NCI-H146 (cell line): ENCODE measurements at regions not wholly inside any gene's neighbourhood (a gene's known extent, or its start where the extent isn't known, plus 50 kb on each side); places are given as distances from the start of the nearest gene placed in this dataset.

Source experiments
- DNase-seq: peaks from one replicate; lab custom pipeline; 2025; lab: John Stamatoyannopoulos, UW

DNA sequence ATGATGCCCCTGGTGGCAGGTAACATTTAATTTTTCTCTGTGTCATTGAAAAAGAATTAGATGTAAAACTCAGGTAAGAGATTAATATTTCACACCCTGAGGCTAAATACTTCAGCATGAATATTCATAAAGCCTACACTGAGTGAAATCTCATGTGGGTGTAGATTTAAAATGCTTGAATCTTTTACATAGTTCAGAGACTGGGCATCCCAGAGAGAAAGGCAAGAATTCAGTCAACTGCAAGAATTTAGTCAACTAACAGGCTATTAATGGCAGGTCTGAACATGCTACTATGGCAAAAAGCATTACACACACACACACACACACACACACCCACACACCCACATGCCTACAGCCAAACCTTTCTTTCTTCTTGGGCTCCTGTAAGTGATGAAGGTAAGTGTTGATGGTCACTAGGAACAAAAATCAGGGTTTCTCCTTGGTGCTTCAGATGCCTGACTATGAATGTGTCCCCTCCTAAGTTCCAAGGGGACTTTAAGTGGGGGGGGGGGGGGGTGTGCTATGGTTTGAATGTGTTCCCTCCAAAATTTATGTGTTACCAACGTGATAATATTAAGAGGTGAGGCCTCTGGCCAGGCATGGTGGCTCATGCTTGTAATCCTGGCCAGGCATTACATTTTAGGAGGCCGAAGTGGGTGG, 63.7 kb upstream of the PSMD7 start:
- DNase-seq, result no peak

DNA sequence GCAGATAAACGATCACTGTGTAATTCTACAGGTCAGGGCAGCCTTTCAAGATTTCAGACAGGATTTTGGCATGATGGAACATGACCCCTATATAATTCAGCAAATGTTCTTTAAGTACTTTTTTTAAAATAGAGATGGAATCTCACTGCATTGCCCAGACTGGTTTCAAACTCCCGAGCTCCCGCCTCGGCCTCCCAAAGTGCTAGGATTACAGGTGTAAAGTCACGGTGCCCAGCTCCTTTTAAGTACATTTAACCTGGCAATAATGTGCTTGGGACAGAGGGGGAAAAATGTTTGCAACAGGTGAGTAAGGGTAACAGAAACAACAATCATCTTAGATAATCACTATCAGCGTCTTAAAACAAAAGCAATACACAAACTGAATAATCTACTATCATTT, 66.5 kb upstream of the PSMD7 start:
- DNase-seq, result no peak

DNA sequence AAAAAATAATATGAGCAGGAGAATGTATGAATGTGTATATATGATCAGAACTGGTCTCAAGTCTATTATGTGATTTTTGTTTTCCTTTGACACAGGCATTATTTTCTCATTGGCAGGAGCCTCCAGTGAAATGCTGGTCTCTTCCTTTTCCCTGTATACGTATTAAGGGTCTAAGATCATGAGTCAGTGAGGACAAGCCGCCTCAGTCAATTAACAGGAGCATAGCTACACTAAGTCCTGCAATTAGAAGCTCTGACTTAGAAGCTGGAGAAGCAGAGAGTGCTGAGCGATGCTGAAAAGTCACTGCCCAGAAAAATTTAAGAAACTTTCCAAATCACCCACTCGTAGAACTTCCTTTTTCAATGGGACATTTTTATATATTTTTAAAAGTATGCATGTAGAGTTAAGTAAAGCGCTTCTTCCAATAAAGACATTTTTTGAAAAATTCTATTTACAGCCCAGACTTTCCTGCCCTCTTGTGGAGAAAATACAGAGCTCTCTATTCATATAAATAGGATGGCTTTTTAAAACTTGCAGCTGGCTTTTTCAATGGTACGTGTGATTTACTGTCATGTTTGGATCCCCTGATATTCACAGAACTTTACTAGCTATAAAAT, 70.2 kb upstream of the PSMD7 start:
- peak; percentile 26 for DNase-seq

DNA sequence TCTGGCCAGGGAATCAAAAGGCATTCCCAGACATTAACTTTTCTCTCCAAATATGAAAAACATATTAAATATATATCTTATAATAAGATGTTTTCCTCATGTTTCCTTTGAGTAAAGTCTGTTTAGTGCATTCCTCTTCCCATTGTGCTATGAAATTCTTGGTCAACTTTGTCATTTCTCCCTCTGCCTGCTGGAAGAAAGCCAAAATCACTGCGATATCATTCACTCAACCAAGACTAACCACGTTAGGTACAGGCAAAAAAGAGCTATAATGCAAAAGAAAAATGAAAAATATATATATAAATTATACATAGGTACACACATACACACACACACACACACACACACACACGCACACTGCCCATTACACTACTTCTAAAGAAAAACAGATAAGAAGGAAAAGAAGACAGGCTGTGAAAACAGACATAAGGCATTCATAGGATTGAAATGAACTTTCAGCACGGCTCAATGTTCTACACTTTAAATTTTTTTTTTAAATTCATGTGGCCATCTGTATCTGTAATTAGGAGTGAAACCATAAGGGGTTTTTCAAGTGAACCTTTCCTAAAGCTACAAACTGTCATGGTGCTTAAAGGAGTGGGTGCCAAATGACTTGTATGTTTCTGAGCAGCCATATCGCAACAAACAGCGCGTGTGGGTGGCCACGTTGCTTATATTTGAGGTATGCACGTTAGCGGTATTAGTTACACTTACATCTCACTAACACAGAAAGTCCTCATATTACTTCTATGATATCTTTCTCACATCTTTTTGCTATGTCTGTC, 71.6 kb upstream of the PSMD7 start:
- no peak for DNase-seq

DNA sequence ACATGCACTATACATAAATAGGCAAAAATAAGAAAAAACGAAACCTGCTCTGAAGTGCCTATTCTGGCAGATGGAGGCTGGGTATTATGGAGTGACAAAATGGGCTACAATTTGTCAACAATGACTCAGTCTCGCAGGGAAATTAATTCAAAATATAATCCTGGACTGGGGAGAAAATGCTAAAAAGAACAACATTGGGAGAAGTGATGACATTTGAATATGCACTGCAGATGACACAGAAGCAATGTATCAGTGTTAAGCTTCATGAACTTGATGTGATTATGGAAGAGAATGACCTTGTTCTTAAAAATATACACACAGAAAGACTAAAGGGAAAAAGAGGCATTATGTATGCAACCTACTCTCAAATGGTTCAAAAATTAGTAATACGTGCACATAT, 74.8 kb upstream of the PSMD7 start:
- DNase-seq, result no peak

DNA sequence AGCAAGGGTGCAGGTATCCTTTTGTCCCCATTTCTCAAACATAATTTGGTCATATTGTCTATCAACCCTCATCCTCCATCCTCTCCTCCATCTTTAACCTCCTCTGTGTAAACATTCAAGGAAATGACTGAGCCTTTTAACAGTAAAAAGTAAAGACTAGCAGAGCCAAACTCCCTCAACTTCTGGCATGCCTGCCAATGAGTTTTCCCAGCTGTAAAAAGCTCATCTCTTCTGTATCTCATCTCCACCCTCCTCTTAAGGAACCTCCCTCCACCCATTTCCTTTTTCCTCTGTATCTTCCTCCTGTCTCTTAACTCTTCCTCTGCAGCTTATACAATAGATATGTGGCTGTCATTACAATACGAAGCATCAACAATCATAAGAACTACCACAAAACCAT, 76.9 kb upstream of the PSMD7 start:
- no peak for DNase-seq

GRCh38 chr16:74218871-74219270, 77.7 kb upstream of the PSMD7 start:
- DNase-seq, result no peak

DNA sequence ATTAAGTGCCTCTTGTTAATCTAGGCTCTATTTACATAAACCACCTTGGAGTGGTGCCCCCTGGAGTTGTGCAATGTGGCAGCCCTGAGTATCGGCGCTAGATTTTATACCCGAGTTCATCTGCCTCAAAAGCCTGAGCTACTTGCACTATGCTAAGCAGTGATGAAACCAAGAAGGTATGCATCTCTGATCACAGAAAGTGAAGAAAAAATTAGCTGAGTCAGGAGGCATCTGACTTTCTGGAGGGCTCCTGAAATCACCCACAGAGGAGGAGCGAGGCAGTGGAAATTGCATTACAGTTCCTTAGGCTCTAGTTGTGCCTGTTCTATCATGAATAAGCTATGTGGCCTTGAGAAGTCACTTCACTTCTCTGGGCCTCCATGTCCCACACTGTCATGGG, 80.3 kb upstream of the PSMD7 start:
- DNase-seq, result no peak

GRCh38 chr16:74215249-74215648, 81.4 kb upstream of the PSMD7 start:
- no peak for DNase-seq

DNA sequence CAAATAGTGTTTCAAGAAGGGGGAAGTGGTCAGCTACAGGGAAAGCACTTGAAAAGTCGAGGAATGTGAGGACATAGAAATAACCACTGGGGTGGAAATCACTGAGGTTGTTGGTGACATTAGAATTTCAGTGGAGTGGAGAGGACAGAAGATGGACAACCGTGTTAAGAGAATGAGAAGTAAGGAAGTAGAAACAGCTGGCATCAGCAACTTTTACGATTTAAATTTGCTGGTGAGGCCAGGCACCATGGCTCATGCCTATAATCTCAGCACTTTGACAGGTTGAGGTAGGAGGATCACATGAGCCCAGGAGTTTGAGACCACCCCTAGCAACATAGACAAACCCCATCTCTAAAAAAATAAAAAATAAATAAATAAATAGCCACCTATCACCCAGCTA, 83.2 kb upstream of the PSMD7 start:
- no peak for DNase-seq

GRCh38 chr16:74210245-74210644, 86.4 kb upstream of the PSMD7 start:
- no peak for DNase-seq

GRCh38 chr16:74202009-74202408, 94.6 kb upstream of the PSMD7 start:
- DNase-seq, result no peak

GRCh38 chr16:74201576-74201975, 95.0 kb upstream of the PSMD7 start:
- DNase-seq, result peak; percentile 79

DNA sequence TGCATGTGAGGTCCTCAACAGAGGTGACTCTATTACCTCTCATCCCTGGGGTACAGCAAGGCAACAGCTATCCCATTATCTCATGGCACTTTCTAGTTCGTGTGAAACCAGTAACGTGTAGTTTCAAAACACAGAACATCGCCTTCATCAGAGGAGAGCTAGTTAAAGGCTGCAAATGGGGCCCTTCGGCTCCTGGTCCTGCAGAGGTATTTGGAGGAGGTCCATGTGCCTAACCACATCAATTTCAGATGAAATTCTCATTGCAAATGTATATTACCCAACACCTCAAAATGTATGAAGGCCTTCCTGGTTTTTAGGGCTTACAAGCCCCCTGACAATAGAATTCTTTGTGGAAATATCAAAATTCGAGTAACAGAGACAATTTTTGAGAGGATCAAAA, 95.7 kb upstream of the PSMD7 start:
- no peak for DNase-seq

- DNase-seq, result no peak
Measured at GRCh38 chr16:74199842-74200124, 96.8 kb upstream of the PSMD7 start.

GRCh38 chr16:74199066-74199841, 97.4 kb upstream of the PSMD7 start:
- DNase-seq, result no peak

GRCh38 chr16:74192281-74192797, 104.3 kb upstream of the PSMD7 start:
- peak; percentile 78 for DNase-seq

DNA sequence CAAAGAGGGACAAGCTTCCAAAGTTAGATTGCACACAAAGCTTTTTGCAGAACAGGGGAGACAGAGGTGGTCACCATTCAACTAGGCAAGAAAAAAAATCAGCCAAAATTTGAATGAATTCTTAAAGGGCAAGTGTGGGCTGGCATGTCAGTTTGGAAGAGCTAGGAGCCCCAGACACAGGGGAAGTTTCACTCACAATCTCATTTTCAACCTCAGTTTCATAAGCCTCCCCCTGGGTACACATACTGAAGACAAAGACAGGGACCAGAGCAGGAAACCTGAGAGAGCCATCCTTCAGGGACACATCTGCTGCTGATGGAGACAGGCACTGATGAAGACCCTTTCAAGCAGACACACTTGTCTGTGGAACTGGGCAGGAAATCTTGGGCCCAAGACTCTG, 106.3 kb upstream of the PSMD7 start:
- DNase-seq, result no peak

- DNase-seq, result no peak
Measured at GRCh38 chr16:74188856-74189255, 107.8 kb upstream of the PSMD7 start.

- peak; percentile 80 for DNase-seq
Measured at GRCh38 chr16:74186561-74186971, 110.0 kb upstream of the PSMD7 start.

DNA sequence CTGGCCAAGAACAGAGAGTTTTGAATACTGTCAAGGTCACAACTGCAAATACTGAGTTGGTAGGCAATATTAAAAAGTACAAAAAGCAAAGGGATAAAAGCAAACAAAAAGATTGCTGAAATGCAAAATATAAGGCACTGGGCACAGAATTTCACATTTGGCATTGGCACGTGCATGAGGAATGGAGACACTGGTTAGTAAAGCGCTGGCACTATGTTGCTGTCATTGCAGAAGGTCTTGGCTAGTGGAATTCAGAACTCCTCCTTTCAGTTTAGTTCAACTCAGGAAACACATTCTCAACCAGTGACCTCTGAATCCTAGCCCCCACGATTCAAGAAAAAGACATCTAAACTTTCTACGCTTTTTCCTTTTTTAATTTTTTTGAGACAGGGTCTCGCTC, 111.8 kb upstream of the PSMD7 start:
- no peak for DNase-seq

DNA sequence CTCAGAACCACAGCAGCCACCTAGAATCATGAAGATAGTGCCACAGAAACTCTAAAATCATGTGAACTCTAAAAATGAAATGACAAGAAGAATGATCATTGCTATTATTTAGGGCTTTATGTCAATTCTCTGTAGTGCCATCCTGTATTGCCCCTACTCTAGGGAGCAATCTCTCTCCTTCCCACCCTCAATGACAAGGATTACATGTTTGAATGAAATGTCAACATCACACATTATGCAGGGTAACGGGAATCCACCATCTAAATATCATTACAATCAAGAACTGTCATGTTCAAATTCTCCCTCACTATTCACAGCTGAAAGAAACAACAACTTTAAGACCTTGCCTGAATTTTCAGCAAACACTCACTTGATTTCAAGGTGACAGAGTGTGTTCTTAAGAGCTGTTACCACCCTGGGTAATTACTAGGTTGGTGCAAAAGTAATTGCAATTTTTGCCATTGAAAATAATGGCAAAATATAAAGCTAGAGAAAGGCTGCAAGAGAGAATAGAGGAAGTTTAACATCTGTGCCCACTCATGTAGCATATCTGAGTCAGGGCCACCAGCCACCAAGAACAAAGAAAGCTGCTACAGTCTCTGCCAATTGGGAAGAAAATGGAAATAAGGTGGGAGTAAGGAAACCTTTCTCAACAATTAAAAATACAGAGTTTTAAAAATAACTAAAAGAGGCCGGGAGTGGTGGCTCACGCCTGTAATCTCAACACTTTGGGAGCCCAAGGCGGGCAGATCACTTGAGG, 112.8 kb upstream of the PSMD7 start:
- no peak for DNase-seq
